ENCODE measurements at regions not wholly inside any gene's neighbourhood (a gene's known extent, or its start where the extent isn't known, plus 50 kb on each side); places are given as distances from the start of the nearest gene placed in this dataset.

DNA sequence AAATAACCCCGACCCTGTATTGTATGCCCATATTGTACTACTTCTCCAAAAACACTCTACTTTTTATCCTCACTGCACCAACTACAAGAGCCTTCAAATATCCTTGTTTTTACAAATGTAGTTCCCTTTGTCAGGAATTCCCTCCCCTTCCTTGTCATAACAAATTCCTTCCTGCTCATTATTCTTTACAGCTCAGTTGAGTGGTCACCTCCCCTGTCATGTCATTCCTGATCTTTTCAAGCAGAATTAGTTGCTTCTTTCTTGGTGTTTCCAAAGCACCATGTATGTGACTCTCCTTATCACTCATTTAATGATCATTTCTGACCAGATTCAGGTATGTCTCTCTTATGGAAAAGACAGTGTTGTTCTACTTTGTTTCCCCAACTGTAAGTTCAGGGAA lies 194.2 kb upstream of the SMC2 start:
- no peak overlapping the region for H3K4me2 ChIP-seq
- H3K27me3 ChIP-seq (ENCODE audit: insufficient read depth, low read depth): no peaks in the 10 kb centered on the region
- CTCF ChIA-PET: no interaction called here
- no peaks in the 10 kb centered on the region for H3K9me2 ChIP-seq (ENCODE audit: insufficient read depth)
- intact Hi-C loops (cut with micrococcal nuclease; ENCODE audit: unreplicated experiment): no loop called here
- no peaks in the 10 kb centered on the region for H3F3A ChIP-seq (ENCODE audit: insufficient read depth, low read depth)
- H2AFZ ChIP-seq: no peak overlapping the region
- no peaks in the 10 kb centered on the region for H3K9me3 ChIP-seq (ENCODE audit: insufficient read depth, low read depth)
- no peaks in the 10 kb centered on the region for H3K79me2 ChIP-seq (ENCODE audit: low read depth)
- no peaks in the 10 kb centered on the region for H3K4me1 ChIP-seq (replicated peaks; ENCODE audit: insufficient read depth)
- no peak overlapping the region for H3K27ac ChIP-seq
- no peak overlapping the region for H3K4me3 ChIP-seq
- no peak for TF ChIP-seq EZH2 (IDR thresholded peaks at IDR 0.05; ENCODE audit: low read depth)
- no peak for TF ChIP-seq CTCF (conservative IDR thresholded peaks at IDR 0.05)
- H3K36me3 ChIP-seq (ENCODE audit: low read depth): no peaks in the 10 kb centered on the region
- DNase-seq: no peak
- no peaks in the 10 kb centered on the region for H4K20me1 ChIP-seq (ENCODE audit: insufficient read depth)
- POLR2A ChIA-PET (ENCODE audit: unreplicated experiment): no interaction called here
- BruUV-seq (replicated peaks): no TSS peak

GRCh38 chr9:103900466-103900865 lies 193.6 kb upstream of the SMC2 start:
- ChIA-PET POLR2A (ENCODE audit: unreplicated experiment) (no interaction called here), CTCF (no interaction called here)
- Histone ChIP-seq H3K4me2 (no peak overlapping the region), H3K9me2 (ENCODE audit: insufficient read depth) (no peaks in the 10 kb centered on the region), H3K9me3 (ENCODE audit: insufficient read depth, low read depth) (no peaks in the 10 kb centered on the region), H3F3A (ENCODE audit: insufficient read depth, low read depth) (no peaks in the 10 kb centered on the region), H3K36me3 (ENCODE audit: low read depth) (no peaks in the 10 kb centered on the region), H3K27ac (no peak overlapping the region), H3K4me3 (no peak overlapping the region), H4K20me1 (ENCODE audit: insufficient read depth) (no peaks in the 10 kb centered on the region), H3K79me2 (ENCODE audit: low read depth) (no peaks in the 10 kb centered on the region), H2AFZ (no peak overlapping the region), H3K4me1 (replicated peaks; ENCODE audit: insufficient read depth) (no peaks in the 10 kb centered on the region), H3K27me3 (ENCODE audit: insufficient read depth, low read depth) (no peaks in the 10 kb centered on the region)
- intact Hi-C loops (cut with micrococcal nuclease; ENCODE audit: unreplicated experiment): no loop called here
- DNase-seq: no peak
- no peak for TF ChIP-seq EZH2 (IDR thresholded peaks at IDR 0.05; ENCODE audit: low read depth)
- no peak for TF ChIP-seq CTCF (conservative IDR thresholded peaks at IDR 0.05)
- no TSS peak for BruUV-seq (replicated peaks)

DNA sequence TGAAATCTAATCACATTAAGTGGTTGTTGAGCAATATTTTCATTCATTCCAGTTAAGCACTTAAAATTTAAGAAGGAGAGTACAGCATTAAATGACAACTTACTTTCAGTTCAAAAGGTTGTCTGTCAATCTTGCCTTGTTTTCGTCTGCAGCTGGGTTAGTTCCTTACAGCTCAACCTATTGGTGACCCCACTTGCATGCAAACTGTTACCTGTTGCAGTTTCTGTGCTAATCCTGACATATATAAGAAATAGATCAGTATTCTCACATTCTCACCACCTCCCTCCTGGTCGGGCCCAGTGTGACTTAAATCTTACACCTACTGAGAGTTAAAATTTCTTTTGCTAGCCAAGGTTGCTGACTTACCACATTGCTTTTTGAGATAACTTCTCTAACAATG lies 191.8 kb upstream of the SMC2 start:
- intact Hi-C loops (cut with micrococcal nuclease; ENCODE audit: unreplicated experiment): no loop called here
- TF ChIP-seq EZH2 (IDR thresholded peaks at IDR 0.05; ENCODE audit: low read depth): no peak
- no peak for TF ChIP-seq CTCF (conservative IDR thresholded peaks at IDR 0.05)
- Histone ChIP-seq H3K27ac (no peak overlapping the region), H2AFZ (no peak overlapping the region), H3K4me1 (replicated peaks; ENCODE audit: insufficient read depth) (no peaks in the 10 kb centered on the region), H3K9me3 (ENCODE audit: insufficient read depth, low read depth) (no peaks in the 10 kb centered on the region), H3K36me3 (ENCODE audit: low read depth) (no peaks in the 10 kb centered on the region), H4K20me1 (ENCODE audit: insufficient read depth) (no peaks in the 10 kb centered on the region), H3K4me3 (no peak overlapping the region), H3F3A (ENCODE audit: insufficient read depth, low read depth) (no peaks in the 10 kb centered on the region), H3K27me3 (ENCODE audit: insufficient read depth, low read depth) (no peaks in the 10 kb centered on the region), H3K4me2 (no peak overlapping the region), H3K9me2 (ENCODE audit: insufficient read depth) (no peaks in the 10 kb centered on the region), H3K79me2 (ENCODE audit: low read depth) (no peaks in the 10 kb centered on the region)
- BruUV-seq (replicated peaks): no TSS peak
- ChIA-PET CTCF (no interaction called here), POLR2A (ENCODE audit: unreplicated experiment) (no interaction called here)
- DNase-seq: no peak

Data from PC-9 (cell line).